HG02885 (cell line): ENCODE measurements at regions not wholly inside any gene's neighbourhood (a gene's known extent, or its start where the extent isn't known, plus 50 kb on each side); places are given as distances from the start of the nearest gene placed in this dataset.
A peak's percentile ranks its signal among the peaks of the same experiment; 100 is the strongest.

ENCODE experiments used
- ATAC-seq: cut with Tn5 transposase; IDR thresholded peaks from one replicate; pipeline ENCODE4 v1.9.1; 2021; ENCODE audit warnings: mild to moderate bottlenecking; ENCODE audit not compliant: unreplicated experiment, poor library complexity

DNA sequence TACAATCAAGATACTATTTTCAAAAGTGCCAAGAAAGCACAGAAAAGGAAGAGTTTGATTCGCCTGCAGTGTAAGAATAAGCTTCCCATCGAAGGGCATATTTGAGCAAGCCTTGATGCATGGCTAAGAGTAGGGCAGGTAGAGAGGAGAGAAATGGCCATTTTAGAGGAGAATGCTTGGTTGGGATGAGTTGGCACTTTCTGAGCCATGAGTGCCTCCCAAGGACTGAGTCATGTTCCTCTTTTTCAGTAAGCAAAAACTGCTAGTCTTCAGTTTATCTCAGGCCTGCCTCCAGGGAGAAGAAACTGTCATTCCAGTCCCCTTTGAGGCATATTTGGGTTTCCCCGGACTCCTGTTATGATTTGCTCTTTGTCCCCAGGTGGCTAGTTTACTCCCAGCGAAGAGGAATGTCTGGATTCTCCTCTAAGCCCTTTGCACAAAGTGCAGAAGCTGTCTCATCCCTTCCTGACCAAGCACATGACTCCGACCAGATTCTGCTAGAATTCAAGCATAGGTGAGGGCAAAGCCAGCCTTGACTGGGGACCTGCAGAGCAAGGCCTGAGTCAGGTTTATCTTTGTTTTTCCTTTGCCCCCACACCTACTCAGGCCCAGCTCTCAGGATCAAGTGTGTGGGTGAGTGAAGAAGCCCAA lies 115.2 kb downstream of the TTC32 start:
- peak; percentile 79 for ATAC-seq

DNA sequence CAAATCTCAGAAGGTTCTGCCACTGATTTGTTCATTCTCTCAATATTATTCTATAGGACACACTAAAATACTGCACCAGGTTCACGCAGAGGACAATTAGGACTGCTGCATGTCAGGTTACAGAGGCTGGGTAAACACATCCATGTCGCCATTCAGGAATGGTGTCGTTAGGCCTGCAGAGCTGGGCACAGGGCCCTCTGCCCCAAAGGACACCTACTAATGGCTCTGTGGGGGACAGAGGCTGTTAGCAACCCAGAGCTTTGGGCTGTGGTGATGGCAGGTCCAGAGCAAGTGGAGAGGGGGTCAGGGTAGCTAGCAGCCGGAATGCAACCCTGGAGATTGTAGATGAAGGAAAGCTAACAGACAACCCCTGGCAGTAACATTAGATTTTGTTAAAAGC lies 115.9 kb downstream of the TTC32 start:
- no peak for ATAC-seq

DNA sequence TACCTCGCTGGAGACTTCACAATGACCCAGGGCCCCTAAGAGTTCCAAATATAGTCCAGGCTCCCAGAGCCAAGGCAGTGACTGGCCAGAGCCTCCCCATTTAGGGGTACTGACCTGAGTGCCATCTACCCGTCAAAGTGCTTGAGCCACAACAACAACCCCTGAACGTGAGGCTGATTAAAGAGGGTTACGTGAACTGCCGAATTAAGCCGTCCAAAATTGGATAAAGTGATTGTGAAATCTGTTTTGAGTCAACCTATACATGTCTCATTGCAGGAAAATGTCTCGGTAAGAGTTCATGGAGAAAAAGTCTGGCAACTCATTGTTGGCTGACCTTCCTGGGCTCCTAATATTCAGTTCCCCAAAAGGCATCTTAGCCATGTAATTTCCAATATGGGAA lies 116.3 kb downstream of the TTC32 start:
- no peak for ATAC-seq

DNA sequence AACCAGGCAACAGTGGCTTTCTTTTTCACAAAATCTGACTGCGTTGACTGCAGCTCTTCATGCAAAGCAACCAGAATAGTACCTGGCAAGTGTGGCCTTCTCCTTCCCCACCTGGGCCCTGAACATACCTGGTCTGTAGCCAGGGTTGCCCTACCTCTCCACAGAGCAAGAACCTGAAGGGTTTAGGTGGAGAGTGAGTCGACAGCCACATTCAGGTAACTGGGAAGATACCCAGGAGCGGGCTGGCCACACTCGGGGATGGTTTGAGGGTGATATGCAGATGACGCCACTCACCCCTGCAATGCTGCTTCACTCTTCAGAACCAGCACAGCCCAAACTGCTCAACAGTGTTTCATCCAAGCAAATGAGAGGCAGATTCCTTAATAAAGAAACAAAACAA lies 117.3 kb downstream of the TTC32 start:
- no peak for ATAC-seq

DNA sequence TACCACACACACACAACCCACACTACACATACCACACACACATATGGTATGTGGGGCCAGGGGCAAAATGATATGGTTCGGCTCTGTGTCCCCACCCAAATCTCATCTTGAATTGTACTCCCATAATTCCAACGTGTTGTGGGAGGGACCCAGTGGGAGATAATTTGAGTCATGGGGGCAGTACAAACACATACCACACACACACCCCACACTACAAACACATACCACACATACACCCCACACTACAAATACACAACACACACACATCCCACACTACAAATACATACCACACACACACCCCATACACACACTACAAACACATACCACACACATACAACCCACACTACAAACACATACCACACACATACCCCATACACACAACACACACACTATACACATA lies 117.8 kb downstream of the TTC32 start:
- ATAC-seq = no peak

DNA sequence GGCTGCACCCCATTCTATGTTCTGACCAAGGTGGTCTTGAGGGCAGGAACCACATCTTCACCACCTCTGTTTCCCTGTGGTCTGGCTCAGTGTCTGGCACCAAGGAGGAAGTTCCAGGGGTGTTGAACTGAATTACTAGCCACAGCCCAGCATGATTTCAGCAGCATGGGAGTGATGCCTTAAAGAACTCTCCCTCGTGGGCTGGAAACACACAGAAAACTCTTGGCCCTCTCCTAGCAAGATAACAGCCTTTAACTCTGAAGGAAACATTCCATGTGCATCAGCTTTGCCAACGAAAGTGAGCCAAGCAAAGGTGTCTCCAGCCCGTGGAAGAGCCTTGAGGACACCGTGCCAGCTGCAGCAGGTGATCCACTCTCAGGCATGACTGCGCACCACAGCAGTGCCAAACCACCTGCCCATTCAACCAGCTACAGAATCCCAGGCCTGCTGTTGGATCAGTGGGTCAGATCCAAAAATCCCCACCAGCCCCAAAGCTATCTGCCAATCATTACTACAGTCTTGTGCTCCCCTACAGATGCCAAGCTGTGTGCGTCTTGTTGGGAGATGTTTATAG lies 124.8 kb downstream of the TTC32 start:
- ATAC-seq = no peak

DNA sequence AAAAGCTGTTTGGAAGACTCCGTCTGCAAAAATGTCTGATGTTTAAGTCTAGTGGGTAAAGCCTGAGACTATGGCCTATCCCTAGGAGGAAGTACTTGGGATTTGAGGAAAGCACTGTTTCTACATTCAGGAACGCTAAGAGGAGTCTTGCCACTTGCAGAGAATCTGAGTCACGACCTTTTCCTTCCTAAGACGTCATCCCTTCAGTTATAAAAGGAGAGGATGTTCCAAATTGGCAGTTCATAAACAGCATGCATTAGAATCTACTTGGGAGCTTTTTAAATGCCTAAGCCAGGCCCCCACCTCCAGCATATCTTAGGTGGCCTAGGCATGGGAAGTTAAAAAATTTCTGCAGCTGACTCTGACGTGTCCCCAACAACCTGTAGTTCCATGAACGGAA lies 125.9 kb downstream of the TTC32 start:
- no peak for ATAC-seq

DNA sequence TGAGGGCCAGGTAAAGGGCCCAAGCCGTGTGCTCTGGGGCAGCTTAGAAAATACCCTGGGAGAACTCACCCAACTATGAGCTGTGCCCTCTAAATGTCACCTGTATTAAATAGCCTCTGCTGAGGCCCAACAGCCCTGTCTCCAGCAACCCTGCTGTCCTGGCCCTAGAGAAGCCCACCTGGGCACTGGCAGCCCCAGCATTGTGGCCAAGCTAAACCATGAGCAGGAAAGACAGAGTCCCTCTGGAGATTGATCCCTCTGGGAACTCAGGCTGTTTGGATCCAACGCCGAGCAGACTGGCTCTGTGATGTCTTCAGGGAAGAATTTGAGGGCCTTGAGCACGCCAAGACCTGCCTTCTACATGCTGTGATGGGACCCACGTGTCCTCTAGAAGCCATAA lies 126.5 kb downstream of the TTC32 start:
- no peak for ATAC-seq

DNA sequence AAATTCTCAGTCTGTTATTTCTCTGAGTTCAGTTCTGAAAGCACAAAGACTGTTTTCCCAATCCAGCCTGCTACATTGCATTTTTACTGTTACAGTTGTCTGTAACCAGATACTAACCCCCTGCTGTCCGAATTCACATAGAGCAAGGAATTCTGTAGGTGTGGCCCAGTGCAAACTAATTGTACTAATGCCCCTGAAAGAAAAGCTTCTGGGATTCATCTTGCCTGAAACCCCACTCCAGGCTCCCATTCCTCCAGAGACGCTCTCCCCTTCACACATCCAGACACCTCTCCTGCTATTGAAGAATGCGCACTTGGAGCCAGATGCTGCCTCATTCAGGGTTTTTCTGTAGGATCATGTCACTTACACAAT lies 127.0 kb downstream of the TTC32 start:
- no peak for ATAC-seq

DNA sequence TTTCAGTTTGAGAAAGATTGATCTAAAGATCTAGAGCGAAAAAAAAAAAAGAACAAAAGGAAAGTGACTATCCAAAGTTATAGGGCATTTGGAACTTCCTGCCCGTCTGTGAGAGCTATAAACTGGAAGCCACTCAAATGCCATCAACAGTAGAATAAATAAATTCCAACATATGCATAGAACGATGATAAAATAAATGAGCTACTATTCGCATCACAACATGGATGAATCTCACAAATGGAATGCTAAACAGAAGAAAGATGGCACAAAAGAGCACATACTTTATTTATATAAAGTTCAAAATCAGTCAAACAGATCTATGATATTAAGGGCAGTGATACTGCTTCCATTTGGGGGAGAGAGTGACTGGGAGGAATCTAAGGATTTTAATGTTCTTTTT lies 128.8 kb downstream of the TTC32 start:
- no peak for ATAC-seq

DNA sequence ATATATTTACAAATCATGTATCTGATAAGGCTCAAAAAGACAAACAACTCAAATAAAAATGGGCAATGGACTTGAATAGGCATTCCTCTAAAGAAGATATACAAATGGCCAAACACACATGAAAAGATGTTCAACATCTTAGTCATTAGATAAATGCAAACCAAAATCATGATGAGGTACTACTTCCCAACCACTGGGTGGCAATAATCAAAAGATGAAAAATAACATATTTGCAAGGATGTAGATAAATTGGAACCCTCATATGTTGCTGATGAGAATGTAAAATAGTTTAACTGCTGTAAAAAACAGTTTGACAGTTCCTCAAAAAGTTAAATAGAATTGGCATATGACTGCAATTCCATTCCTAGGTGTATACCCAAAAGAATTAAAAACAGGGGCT lies 132.3 kb downstream of the TTC32 start:
- ATAC-seq = no peak

DNA sequence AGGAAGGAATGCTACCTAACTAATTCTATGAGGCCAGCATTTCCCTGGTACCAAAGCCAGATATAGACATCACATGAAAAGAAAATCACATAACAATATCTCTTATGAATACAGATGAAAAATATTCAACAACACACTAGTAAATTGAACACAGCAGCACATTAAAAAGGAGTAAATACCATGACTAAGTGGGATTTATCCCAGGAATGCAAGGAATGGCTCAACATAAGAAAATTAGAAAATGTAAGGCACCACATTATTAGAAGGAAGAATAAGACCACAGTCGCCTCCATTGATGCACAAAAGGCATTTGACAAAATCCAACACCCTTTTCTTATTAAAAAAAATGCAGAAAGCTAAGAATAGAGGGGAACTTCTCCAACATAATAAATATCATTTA lies 133.9 kb downstream of the TTC32 start:
- no peak for ATAC-seq

DNA sequence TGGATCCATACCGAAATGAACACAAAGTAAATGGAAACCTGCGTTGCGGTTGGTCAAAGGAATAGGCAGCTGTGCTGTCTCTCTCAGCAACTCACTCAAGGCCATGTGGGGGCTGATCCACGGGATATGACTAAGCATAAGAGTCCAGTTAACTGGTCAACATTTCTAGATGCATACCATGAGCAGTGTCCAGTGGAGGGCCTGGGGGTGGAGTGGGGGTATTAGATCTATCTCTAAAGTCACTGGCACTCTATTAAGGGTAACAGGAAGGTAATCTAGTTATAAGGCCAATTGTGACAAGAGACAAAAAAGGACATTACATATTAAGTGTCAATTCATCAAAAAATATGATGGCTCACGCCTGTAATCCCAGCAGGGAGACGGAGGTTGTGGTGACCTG lies 136.8 kb downstream of the TTC32 start:
- no peak for ATAC-seq

DNA sequence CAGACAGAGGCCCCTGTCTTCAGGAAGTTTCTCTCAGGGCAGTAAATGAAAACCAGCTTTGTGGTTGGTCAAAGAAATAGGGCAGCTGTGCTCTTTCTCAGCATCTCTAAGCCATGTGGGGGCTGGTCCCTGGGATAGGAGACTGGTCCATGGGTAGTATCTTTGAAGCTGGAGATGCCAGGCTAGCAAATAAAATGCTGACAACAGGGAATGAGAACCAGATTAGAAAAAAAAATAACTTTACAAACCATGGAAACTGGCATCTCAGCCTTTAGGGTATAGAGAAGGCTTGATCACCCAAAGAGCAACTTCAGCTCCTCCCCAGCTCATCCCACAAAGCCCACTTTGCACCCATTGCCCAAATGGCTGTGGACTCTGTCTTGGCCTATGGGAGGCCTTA lies 138.1 kb downstream of the TTC32 start:
- no peak for ATAC-seq

DNA sequence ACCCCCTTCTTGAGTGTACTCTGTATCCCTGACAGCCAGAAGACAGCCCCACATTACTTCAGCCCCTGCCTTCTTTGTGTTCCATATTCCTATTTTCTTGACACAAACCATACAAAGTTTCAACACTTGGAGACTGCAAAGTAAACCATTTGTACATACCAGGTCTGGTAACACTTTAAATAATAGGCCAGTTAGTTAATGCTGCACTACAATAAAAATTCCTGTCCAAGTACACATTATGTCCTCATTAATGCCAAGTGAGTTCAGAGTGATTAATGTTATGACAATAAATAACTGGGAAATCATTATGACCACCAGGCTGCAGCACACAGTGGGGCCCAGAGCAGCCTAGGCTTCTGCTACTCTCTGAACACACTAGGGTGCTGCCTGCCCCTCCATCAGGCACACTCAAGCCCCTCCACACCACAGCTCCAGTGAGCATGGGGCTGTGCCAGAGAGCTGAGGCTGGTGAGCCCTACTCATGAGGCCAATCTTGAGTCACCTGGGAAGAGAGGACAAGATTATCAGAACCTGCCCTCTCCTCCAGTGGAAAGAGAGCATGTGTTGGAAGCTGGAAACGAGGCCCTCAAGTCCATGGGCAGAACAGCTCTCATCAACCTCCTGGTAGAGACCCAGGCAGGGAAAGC lies 138.7 kb downstream of the TTC32 start:
- ATAC-seq = no peak

DNA sequence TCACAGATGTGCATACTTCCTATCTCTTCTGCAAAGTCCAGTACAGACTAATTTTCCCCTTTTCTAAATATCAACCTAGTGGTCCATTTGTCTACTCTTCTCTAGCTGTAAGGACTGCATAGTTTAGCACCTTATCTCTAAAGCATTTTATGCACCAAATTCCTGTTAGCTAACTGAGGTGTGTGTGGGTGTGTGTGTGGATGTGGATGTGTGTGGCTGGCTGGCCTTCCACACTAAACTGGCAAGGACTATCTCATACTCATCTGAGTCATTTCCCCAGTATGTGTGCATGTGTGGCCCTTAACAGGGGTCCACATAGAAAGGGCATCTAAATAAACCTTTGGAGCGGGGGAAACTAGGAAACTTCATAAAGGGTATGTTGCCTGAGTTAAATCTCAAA lies 139.6 kb downstream of the TTC32 start:
- ATAC-seq = no peak

DNA sequence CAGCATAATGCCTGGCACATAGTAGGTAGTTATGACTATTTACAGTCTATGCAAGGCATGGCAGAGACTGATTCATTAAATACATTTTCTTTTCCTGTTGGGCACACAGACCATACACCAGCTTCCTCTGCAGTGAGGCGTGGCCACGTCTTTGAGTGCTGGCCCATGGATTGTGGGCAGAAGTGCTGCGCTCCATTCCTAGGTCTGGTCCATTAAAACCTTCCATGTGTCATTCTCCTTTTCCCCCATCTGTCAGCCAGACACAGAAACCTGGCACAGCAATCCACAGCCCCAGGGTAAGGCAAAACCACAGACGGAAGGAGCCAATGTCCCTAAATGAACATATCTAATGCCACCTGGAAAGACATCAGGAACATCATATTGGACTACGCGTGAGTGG lies 141.9 kb downstream of the TTC32 start:
- ATAC-seq = no peak

DNA sequence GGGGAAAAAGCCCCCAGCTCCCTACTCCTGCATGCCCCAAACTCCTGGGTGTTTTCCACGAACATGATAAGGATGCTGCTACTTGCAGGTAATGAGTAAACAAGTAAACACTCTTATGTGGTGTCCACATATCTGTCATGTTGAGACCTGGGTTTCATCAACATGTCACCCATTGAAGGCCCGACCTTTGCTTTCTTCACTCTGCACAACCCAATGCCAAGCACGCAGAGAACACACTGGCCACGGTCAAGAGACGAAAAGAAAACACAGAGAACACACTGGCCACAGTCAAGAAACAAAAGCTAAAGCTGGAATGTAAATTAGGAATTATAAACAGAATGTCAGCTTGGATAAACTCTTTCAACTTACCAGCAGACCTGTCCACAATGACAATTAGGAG lies 143.1 kb downstream of the TTC32 start:
- no peak for ATAC-seq

DNA sequence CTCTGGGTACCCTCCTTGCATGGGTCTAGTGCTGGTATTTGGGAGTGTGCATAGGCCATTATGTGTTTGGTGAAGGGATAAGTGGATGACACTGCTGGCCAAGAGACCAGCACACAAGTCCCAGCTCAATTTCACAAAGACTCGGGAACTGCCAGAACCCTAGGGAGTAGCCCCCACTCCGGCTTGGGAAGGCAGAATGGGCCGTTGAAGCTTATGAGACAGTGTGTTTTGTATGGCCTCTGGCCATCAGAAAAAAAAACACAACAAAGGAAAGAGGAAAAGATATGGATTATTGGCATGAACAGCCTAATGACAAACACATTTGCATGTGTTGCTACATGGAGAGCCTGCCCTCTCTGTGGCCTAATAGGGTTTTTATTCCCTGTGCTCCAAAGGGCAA lies 144.2 kb downstream of the TTC32 start:
- no peak for ATAC-seq

DNA sequence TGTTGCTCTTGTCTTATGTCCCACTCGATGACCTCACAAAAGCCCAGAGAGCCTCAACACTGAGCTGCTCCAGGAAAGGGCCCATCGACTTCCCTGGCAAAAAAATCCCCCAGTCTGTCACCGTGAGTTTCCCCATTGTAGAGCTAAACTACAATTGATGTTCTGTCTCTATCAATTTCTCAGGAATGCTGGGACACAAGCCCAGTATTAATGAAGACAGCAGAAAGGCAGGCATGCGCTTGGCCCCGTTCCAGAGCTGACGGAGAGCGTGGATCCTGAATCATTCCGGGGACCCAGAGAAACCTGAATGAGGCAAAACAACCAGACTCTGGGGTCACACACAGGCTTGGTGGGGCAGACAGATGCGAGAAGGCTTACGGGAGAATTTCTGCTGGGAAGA lies 146.9 kb downstream of the TTC32 start:
- ATAC-seq = no peak

DNA sequence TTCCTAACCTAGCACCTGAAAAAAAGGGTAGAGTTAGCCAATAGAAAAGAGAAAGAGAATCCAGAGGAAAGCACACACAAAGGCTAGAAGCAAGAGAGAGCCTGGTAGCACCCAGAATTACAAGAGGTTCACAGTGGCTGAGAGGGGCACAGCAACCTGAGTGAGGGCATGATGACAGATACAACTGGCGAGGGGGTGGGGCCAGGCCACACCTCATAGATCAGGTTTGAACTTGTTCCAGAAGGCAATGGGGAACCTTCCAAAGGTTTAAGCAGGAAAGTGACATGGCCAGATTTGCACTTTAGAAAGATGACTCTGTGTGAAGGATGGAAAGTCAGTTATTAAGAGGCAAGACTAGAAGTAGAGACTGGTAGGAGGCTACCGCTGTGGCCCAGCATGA lies 148.0 kb downstream of the TTC32 start:
- no peak for ATAC-seq

DNA sequence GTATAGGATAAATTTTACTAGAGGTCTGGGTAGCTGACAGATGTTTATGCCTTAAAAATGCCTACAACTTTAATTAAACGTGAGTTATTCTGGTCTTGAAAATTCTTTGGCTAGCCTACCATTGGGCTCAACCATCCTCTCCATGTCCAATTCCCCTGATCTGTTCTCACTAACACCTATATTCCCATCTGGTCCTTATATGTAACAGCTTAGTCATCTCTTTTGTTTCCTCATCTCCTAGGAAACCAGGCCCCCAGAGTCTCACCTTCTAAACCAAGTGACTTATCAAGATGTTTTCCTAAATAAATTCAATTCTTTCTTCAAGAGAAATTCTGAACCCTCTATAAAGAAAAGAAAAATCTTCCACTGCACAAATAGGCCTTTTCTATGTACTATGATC lies 148.5 kb downstream of the TTC32 start:
- ATAC-seq = no peak
